Neuron (in vitro differentiated cells): ENCODE measurements at regions not wholly inside any gene's neighbourhood (a gene's known extent, or its start where the extent isn't known, plus 50 kb on each side); places are given as distances from the start of the nearest gene placed in this dataset.

Experiments
- H2AFZ ChIP-seq: one replicate; pipeline ENCODE4 v1.6.1; 2013; ENCODE audit warnings: low read depth, mild to moderate bottlenecking, inconsistent platforms, low read length, moderate library complexity
- H3K27me3 ChIP-seq: one replicate; pipeline ENCODE4 v1.6.1; 2013; ENCODE audit warnings: low read length; ENCODE audit not compliant: insufficient read depth
- H3K36me3 ChIP-seq: one replicate; pipeline ENCODE4 v1.6.1; 2013; ENCODE audit warnings: low read length; ENCODE audit not compliant: insufficient read depth
- H3K4me1 ChIP-seq: one replicate; pipeline ENCODE4 v1.6.1; 2013; ENCODE audit warnings: low read length; ENCODE audit not compliant: insufficient read depth
- H3K4me3 ChIP-seq: 2 replicates; pipeline ENCODE4 v1.5.1; 2013; ENCODE audit warnings: mild to moderate bottlenecking, low read length, moderate library complexity
- H3K9me3 ChIP-seq: one replicate; pipeline ENCODE4 v1.6.1; 2013; ENCODE audit warnings: low read length

GRCh38 chr10:83037653-83038052 lies 1101.7 kb upstream of the GHITM start:
- H3K9me3 ChIP-seq, result peaks cover 3% of the 10 kb centered on the region
- H3K27me3 ChIP-seq, result no peaks in the 10 kb centered on the region
- H3K4me3 ChIP-seq, result no peak overlapping the region
- H2AFZ ChIP-seq, result no peak overlapping the region
- peaks cover 9% of the 10 kb centered on the region for H3K4me1 ChIP-seq
- H3K36me3 ChIP-seq, result no peaks in the 10 kb centered on the region

GRCh38 chr10:83038631-83039030 lies 1100.7 kb upstream of the GHITM start:
- Histone ChIP-seq H3K27me3 (no peaks in the 10 kb centered on the region), H3K36me3 (no peaks in the 10 kb centered on the region), H3K9me3 (peaks cover 3% of the 10 kb centered on the region), H2AFZ (no peak overlapping the region), H3K4me1 (peaks cover 9% of the 10 kb centered on the region), H3K4me3 (no peak overlapping the region)

DNA sequence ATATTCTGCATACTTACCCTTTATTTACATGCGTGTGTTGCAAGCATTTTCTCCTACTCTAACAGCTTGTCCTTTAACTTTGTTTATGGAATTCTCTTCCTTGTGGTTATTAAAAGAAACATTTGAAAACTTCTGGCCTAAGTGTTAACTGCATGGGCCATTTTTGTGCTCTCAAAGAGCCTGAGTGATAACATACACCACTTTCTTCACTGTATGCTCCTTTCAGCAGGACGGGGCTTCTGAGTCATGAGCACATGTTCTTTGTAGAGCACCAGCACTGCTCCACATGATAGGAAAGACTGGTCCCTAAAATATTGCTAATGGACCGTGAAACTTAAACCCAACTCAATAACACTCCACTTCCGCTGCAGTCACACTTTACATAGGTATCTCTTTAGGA lies 1093.6 kb upstream of the GHITM start:
- no peaks in the 10 kb centered on the region for H3K27me3 ChIP-seq
- H3K4me1 ChIP-seq, result no peaks in the 10 kb centered on the region
- H2AFZ ChIP-seq, result no peak overlapping the region
- H3K9me3 ChIP-seq, result no peaks in the 10 kb centered on the region
- H3K36me3 ChIP-seq, result no peaks in the 10 kb centered on the region
- H3K4me3 ChIP-seq, result no peak overlapping the region

GRCh38 chr10:83050815-83051214 lies 1088.5 kb upstream of the GHITM start:
- no peaks in the 10 kb centered on the region for H3K36me3 ChIP-seq
- no peak overlapping the region for H2AFZ ChIP-seq
- H3K4me3 ChIP-seq, result no peak overlapping the region
- H3K4me1 ChIP-seq, result no peaks in the 10 kb centered on the region
- H3K9me3 ChIP-seq, result no peaks in the 10 kb centered on the region
- no peaks in the 10 kb centered on the region for H3K27me3 ChIP-seq

DNA sequence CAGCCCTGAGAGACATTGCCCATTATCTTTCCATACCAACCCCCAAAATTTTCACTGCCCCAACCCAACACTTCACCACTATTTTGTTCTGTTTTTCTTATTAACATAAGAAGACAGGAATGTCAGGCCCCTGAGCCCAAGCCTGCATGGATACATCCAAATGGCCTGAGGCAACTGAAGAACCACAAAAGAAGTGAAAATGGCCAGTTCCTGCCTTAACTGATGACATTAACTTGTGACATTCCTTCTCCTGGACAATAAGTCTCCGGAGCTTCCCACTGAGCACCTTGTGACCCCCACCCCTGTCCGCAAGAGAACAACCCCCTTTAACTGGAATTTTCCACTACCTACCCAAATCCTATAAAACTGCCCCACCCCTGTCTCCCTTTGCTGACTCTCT lies 1076.4 kb upstream of the GHITM start:
- Histone ChIP-seq H2AFZ (no peak overlapping the region), H3K27me3 (no peaks in the 10 kb centered on the region), H3K4me3 (no peak overlapping the region), H3K4me1 (no peaks in the 10 kb centered on the region), H3K9me3 (no peaks in the 10 kb centered on the region), H3K36me3 (no peaks in the 10 kb centered on the region)

DNA sequence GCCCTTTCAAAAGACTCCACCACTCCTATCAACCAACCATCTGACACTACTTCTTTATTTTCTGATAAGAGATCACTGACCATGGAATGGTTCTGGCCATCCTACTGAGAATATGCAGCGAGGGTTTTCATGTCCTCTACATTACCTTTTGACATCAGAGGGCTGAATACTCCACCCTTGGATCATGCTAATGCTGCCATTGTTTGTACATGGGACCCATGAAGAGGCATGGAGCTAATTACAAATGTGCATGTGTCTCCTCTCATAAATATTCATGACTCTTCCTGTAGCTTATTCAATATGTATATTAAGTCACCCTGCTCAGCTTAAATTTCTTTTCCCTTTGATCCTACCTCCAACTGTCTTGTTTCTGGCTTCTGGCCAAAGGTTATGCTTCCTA lies 1065.8 kb upstream of the GHITM start:
- H3K4me1 ChIP-seq, result peaks cover 15% of the 10 kb centered on the region
- H2AFZ ChIP-seq, result no peak overlapping the region
- no peaks in the 10 kb centered on the region for H3K27me3 ChIP-seq
- no peak overlapping the region for H3K4me3 ChIP-seq
- no peaks in the 10 kb centered on the region for H3K9me3 ChIP-seq
- H3K36me3 ChIP-seq, result no peaks in the 10 kb centered on the region

DNA sequence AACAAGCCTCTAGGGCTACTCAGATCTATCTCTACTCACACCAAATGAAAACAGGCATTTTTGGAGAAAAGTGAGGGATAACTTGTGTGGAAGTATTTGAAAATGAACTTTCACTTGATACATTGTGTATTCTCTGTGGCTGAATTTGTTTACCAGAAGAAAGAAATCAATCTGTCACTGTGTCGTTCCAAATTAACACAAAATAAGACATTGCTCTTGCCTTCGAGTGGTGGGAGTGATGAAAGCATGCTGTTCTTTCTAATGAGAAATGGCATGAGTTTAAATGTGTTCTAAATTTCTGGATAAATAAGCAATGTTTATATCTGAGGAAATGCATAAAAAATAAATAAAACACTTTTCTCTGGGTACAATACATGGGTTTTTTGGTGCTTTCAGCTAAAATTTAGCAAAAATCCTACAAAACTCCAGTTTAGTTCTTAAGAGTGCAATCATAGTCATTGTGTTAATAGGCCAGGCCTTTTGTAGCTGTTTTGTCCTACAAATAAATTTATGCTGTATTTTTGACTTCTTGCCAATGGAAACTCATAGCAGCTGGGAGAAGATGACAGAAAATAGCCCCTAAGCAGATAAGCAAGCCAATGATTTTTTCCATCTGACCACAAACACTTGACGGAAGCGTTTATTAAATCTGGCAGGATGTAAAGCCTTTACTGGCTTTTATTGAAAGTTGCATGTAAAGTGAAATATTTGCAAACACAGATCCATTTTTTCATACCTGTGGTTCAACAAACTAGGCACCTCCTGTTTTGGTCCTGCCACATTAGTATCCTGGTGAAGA lies 1064.1 kb upstream of the GHITM start:
- H3K4me3 ChIP-seq, result no peak overlapping the region
- no peaks in the 10 kb centered on the region for H3K27me3 ChIP-seq

DNA sequence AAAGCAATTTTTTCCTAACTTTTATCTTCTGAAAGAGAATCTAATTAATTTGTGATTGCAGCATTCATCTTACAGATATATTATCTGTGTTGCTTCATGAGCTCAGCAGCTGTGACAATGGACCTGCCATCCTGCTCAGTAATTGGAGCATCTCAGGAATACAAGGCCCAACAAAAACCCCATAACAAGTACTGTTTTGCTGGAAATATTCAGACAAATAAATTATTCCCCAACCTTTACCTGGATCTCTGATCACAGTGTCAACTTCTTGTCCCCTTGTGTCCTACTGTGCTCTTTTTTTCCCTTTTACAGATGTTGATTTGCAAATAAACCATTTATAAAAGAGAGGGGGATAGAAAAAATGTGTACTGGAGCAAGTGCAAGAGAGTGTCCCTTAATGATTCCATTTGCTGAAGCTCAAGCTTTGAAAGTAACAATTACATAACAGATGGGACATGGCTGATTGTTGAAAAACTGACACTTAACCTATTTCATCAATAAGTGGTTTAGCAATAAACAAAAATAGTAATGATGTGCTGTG lies 1063.4 kb upstream of the GHITM start:
- Histone ChIP-seq H3K27me3 (no peaks in the 10 kb centered on the region), H2AFZ (no peak overlapping the region), H3K36me3 (no peaks in the 10 kb centered on the region), H3K9me3 (no peaks in the 10 kb centered on the region), H3K4me1 (peaks cover 20% of the 10 kb centered on the region), H3K4me3 (no peak overlapping the region)

More for the DNA sequence above, 1064.1 kb upstream of the GHITM start:
- H2AFZ ChIP-seq, result no peak overlapping the region
- no peaks in the 10 kb centered on the region for H3K36me3 ChIP-seq
- H3K4me1 ChIP-seq, result peaks cover 20% of the 10 kb centered on the region
- no peaks in the 10 kb centered on the region for H3K9me3 ChIP-seq

- Histone ChIP-seq H3K4me1 (peaks cover 20% of the 10 kb centered on the region), H2AFZ (no peak overlapping the region), H3K9me3 (no peaks in the 10 kb centered on the region), H3K27me3 (no peaks in the 10 kb centered on the region), H3K4me3 (no peak overlapping the region), H3K36me3 (no peaks in the 10 kb centered on the region)
These were observed 1062.9 kb upstream of the GHITM start for GRCh38 chr10:83076443-83076842.

DNA sequence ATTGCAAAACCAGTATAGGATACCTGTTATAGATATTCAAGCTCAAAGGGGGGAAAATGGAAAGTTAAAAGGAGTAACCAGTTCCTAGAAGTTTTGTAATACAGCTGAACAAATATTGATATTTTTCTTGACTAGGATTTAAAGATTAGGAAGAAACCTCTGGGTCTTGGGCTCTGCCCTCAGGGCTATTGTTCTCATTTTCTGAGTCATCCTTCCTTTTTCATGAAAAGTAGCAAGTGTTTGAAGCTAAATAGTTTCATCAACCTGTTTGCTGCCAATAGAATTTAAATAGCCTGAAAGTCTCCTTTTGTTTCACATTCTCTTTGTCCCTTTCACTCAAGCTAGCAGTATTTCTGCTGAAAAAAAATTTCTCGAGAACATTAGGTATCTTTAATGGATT lies 1061.1 kb upstream of the GHITM start:
- no peak overlapping the region for H2AFZ ChIP-seq

GRCh38 chr10:83078645-83079044 lies 1060.7 kb upstream of the GHITM start:
- H3K4me3 ChIP-seq, result no peak overlapping the region
- peak overlapping the region; percentile 36 for H2AFZ ChIP-seq
- no peaks in the 10 kb centered on the region for H3K9me3 ChIP-seq
- no peaks in the 10 kb centered on the region for H3K27me3 ChIP-seq
- H3K36me3 ChIP-seq, result no peaks in the 10 kb centered on the region
- peaks cover 17% of the 10 kb centered on the region for H3K4me1 ChIP-seq

More for the DNA sequence above, 1061.1 kb upstream of the GHITM start:
- no peaks in the 10 kb centered on the region for H3K27me3 ChIP-seq
- H3K36me3 ChIP-seq, result no peaks in the 10 kb centered on the region
- H3K4me3 ChIP-seq, result no peak overlapping the region
- no peaks in the 10 kb centered on the region for H3K9me3 ChIP-seq
- H3K4me1 ChIP-seq, result peaks cover 20% of the 10 kb centered on the region

- Histone ChIP-seq H3K4me1 (peaks cover 2% of the 10 kb centered on the region), H3K9me3 (no peaks in the 10 kb centered on the region), H2AFZ (no peak overlapping the region), H3K27me3 (no peaks in the 10 kb centered on the region), H3K4me3 (no peak overlapping the region), H3K36me3 (no peaks in the 10 kb centered on the region)
These were observed 1055.5 kb upstream of the GHITM start for GRCh38 chr10:83083831-83084230.

GRCh38 chr10:83089335-83089734 lies 1050.0 kb upstream of the GHITM start:
- Histone ChIP-seq H3K27me3 (no peaks in the 10 kb centered on the region), H3K4me3 (no peak overlapping the region), H3K4me1 (no peaks in the 10 kb centered on the region), H3K9me3 (no peaks in the 10 kb centered on the region), H3K36me3 (no peaks in the 10 kb centered on the region), H2AFZ (no peak overlapping the region)

- no peak overlapping the region for H2AFZ ChIP-seq
- no peak overlapping the region for H3K4me3 ChIP-seq
- H3K36me3 ChIP-seq, result no peaks in the 10 kb centered on the region
- no peaks in the 10 kb centered on the region for H3K9me3 ChIP-seq
- H3K4me1 ChIP-seq, result no peaks in the 10 kb centered on the region
- H3K27me3 ChIP-seq, result no peaks in the 10 kb centered on the region
These were observed 1034.7 kb upstream of the GHITM start for GRCh38 chr10:83104616-83105015.
